Fibroblast of lung (primary cell): ENCODE measurements at regions not wholly inside any gene's neighbourhood (a gene's known extent, or its start where the extent isn't known, plus 50 kb on each side); places are given as distances from the start of the nearest gene placed in this dataset.

Experiments used
- EZH2 ChIP-seq: IDR thresholded peaks from 2 replicates; pipeline ENCODE4 v1.5.1; 2012; ENCODE audit warnings: low read length, control low read depth, mild to moderate bottlenecking; ENCODE audit errors: missing control alignments
- TF ChIP-seq, protein P1 (sequence below), 2 donors: IDR thresholded peaks in 1 of 2; conservative IDR thresholded peaks in 1 of 2; 1 replicate in 1 of 2; 2 replicates in 1 of 2; pipeline ENCODE4 v1.5.1; 2011 to 2012; ENCODE audit warnings: low read length in 2 of 2, control low read depth in 1 of 2, inconsistent platforms in 1 of 2, low read depth in 1 of 2, mild to moderate bottlenecking in 1 of 2

DNA sequence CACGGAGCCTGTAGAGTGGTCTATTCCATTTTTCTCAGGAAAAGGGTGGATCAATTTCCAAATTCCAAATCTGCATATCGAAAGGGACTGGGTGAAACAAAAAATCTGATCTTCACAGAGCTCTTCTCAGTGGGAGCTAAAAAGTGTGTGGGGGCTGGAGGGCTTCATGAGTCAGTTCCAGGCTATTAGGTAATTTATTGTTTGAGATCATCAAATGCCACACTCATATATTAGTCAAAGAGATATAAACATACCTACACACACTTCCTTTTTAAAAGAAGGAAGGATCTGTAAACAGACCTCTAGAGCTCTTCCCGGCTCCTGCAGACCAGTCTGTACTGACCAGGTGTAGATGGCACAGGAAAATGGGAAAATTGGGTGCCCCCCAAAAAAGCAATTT, 175.4 kb downstream of the ZBTB18 start:
- TF ChIP-seq, protein P1, sequence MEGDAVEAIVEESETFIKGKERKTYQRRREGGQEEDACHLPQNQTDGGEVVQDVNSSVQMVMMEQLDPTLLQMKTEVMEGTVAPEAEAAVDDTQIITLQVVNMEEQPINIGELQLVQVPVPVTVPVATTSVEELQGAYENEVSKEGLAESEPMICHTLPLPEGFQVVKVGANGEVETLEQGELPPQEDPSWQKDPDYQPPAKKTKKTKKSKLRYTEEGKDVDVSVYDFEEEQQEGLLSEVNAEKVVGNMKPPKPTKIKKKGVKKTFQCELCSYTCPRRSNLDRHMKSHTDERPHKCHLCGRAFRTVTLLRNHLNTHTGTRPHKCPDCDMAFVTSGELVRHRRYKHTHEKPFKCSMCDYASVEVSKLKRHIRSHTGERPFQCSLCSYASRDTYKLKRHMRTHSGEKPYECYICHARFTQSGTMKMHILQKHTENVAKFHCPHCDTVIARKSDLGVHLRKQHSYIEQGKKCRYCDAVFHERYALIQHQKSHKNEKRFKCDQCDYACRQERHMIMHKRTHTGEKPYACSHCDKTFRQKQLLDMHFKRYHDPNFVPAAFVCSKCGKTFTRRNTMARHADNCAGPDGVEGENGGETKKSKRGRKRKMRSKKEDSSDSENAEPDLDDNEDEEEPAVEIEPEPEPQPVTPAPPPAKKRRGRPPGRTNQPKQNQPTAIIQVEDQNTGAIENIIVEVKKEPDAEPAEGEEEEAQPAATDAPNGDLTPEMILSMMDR (conservative IDR thresholded peaks at IDR 0.05 in 1 of 2, IDR thresholded peaks at IDR 0.05 in 1 of 2; ENCODE audit: low read depth in 1 of 2, low read length in 2 of 2) = no peak
- no peak for TF ChIP-seq EZH2
